Stimulated activated naive CD8-positive, alpha-beta T cell treated with anti-CD3 and anti-CD28 coated beads, Interleukin-15, Interleukin-2, amounts not matched to agents 100 U/mL and 50 U/mL, for 24 hours (primary cell): ENCODE measurements at regions not wholly inside any gene's neighbourhood (a gene's known extent, or its start where the extent isn't known, plus 50 kb on each side); places are given as distances from the start of the nearest gene placed in this dataset.
A peak's percentile ranks its signal among the peaks of the same experiment; 100 is the strongest.

Experiments
- ATAC-seq: fragments of 150-1000 bp; cut with Tn5 transposase; one replicate; pipeline ENCODE4 v1.10.0; 2021
- DNase-seq: peaks from one replicate; pipeline ENCODE4 v3.0.0; 2021

GRCh38 chr4:62898115-62898514 is 1511.1 kb downstream of the TECRL start:
- ATAC-seq, result peak; percentile 19
- DNase-seq, result no peak

DNA sequence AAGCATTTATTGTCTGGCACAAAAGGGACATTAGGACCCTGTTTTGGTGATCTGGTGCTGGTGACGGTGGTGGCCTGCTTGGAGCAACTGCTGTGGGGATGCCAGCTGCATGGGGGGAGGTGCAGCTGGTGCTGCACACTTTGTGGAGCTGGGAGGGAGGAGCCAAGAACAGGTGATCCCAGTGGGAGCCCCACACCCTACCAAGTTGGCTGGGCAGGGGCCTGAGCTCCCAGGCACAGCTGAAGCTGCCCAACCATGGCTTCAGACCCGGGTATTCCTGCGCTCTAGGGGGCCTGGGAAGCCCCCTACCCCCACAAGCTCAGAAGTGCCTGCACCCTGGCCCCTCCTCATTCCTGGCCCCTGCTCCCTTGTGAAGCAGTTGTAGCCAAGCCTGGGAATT is 1512.5 kb downstream of the TECRL start:
- no peak for DNase-seq

DNA sequence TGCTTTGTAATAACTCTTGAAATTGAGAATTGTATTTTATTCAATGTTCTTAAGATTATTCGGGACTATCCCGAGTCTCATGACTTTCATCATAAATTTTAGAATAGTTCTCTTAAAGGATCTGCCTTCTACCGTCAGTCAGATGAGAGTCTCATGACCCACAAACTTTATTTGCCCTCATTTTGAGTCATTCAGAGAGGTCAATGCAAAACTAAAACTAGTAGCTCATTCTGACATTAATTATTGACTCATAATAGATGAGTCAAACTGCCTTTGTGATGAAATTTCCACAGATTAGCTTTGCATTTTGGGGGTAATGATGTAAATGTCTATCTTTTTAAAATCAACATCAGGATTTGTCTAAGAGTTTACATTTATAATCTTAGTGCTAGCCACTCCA is 1527.3 kb downstream of the TECRL start:
- no peak for DNase-seq
- no peak for ATAC-seq

More for the DNA sequence above, 1512.5 kb downstream of the TECRL start:
- ATAC-seq, result no peak

DNA sequence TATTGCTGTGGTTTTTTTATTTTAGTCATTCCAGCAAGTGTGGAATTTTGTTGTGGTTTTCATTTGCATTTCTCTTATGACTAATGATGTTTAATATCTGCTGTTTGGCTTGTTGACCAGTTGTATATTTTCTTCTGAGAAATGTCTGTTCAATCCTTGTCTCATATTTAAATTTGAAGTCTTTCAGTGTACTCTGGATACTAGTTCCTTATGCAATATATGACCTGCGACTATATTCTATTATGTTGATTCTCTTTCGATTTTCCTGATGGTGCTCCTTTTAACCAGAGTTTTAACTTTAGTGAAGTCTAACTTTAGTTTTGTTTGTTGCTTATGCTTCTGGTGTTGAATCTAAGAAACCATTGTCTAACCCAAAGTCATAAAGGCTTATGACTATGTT is 1528.0 kb downstream of the TECRL start:
- DNase-seq (no peak), ATAC-seq (no peak)

- ATAC-seq (no peak), DNase-seq (no peak)
Observed at GRCh38 chr4:62872856-62873255, 1536.4 kb downstream of the TECRL start.

DNA sequence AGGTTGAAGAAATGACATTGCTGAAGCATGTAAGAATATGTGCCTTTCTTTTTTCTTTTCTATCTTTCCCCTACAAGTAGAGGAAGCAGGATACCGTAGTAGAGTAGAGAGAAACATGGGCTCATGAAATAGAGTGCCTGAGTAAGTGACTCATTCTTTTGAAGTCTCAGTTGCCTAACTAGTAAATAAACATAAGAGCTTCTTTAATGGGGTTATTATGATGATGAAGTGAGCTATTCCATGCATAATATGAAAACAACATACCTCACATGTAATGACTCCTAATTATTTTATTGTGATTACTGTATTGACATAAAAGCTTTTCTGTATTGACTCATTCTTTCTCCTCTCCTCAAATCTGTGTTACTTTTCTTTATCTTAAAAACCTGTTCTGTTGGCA is 1538.2 kb downstream of the TECRL start:
- DNase-seq (no peak), ATAC-seq (no peak)

DNA sequence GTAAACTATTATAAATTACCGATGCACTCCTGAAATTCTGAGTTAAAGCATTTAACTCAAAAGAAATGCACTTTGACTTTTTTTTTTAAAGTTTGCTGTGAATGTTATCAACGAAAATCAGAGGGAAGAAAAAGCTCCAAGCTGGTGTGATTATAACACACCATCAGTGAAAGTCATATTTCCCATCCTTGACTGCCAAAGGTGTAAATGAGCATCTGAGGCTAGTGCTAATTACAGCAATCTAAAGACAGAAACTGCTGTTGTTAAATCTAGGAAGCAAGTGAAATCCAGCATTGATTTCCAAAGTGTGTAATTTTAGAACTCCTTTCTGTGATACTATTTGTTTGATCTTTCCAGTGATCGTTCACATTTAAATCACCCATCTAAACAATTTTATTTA is 1538.8 kb downstream of the TECRL start:
- no peak for DNase-seq
- no peak for ATAC-seq

GRCh38 chr4:62865261-62865660 is 1544.0 kb downstream of the TECRL start:
- ATAC-seq (no peak), DNase-seq (no peak)

- ATAC-seq (no peak), DNase-seq (no peak)
Observed at GRCh38 chr4:62849696-62850095, 1559.6 kb downstream of the TECRL start.

- ATAC-seq, result no peak
Observed at GRCh38 chr4:62835631-62836030, 1573.6 kb downstream of the TECRL start.

GRCh38 chr4:62822306-62822705 is 1586.9 kb downstream of the TECRL start:
- ATAC-seq (no peak), DNase-seq (no peak)

More at GRCh38 chr4:62835631-62836030, 1573.6 kb downstream of the TECRL start:
- DNase-seq, result no peak

DNA sequence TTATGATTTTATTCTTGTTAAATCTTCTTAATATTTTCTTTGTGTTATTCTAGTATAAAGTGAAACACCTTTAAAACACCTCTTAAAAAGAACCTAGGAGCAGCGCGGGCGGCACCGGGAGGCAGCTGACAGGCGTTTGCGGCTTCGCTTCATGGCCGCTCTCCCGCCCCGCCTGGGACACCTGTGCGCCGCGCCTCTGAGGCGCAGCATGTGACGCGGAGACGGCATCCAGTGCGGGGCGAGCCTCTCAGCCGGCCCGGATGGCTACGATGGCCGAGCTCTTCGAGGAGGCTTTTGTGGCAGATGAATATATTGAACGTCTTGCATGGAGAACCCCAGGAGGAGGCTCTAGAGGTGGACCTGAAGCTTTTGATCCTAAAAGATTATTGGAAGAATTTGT is 1592.7 kb downstream of the TECRL start:
- no peak for ATAC-seq

DNA sequence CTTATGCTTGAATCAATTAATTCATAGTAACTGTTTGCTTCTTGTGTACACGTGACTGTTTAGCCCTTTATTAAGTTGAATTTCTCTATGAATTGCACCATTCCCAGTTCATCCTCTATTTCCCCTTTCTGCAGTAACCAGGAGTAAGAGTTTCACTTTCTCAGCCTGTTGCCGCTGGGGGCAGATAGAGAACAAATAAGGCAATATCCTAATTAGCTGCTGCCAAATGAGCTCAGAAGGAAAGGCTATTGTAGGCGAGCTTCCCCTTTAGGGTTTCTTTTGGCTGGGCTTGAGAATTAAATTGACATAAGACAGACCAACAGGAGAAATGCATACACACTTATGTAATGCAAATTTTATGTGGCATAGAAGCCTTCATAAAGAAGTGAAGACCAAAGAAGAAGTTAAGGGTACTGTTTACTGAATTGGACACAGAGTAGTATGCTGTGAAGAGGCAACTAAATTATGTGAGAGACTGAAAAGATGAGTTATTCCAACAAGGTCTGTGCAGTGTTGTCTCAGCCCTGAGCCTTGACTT is 1594.7 kb downstream of the TECRL start:
- no peak for ATAC-seq
- DNase-seq, result no peak

More for the DNA sequence above, 1592.7 kb downstream of the TECRL start:
- no peak for DNase-seq

DNA sequence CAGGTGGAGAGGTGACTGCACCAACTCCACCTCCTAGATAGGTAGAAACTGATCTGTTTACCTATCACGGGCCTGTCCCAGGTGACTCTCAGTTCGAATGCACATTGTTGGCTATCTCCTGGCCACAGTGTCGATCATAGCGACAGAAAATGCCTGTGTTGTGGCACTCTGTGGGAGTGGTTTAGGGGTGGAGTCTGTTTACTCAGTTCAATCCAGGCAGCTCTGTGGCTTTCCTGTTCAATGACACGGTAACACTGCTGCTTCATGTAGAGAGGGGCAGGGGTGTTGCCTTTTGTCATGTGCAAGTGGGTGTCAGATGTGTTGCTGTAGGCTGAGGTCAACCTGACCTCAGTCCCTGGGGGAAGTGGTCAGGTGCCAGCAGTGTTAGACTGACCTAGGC is 1602.4 kb downstream of the TECRL start:
- DNase-seq, result no peak
- ATAC-seq, result no peak

DNA sequence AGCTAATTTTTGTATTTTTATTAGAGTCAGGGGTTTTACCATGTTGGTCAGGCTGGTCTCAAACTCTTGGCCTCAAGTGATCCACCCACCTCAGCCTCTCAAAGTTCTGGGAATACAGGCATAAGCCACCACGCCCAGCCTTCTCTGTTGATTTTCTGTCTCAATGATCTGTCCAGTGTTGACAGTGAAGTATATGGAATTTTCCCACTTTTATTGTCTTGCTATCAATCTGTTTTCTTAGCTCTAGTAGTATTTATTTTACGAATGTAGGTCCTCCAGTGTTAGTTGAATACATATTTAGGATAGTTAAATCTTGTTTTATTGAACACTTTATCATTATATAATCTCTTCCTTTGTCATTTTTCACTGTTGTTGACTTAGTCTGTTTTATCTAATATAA is 1603.9 kb downstream of the ADGRL3 start:
- DNase-seq (no peak), ATAC-seq (no peak)

DNA sequence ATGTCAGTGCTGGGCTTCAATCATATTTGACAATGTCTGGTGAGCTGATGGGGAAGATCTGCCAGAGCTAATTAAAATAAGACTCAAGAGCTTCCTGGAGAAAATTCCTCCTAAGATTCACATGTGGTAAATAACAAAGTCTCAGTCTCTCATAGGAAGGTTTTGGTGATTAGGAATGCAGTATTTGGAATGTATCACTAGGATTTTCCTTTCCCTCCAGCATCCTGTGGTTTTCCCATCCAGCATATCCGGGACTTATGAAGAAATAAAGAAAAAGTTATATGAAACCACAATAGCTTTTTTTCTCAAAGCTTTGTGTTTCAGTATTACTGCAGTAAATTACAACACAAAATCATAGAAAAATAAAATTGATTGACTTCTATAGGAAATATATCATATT is 1597.1 kb downstream of the ADGRL3 start:
- DNase-seq (no peak), ATAC-seq (no peak)

DNA sequence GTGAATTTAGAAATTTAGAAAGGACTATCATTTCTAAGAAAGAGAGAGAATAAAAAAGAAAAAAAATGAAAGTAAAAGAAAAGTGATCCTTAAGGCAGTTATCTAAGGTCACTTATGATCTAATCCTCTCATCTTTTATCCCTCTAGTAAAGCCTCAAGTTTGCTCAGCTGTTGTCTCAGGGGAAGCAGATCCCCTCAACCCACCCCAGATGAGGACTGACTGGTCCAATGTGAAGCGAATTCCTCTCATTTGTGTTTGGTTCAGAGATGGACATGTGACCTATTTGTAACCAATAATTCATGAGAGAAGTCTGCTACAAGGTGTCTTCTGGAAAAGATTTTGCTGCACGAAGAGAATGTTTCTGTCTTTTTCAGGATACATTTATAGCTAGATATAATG is 1591.3 kb downstream of the ADGRL3 start:
- no peak for ATAC-seq
- DNase-seq, result no peak

- ATAC-seq (no peak), DNase-seq (no peak)
Observed at GRCh38 chr4:62771983-62772557, 1571.9 kb downstream of the ADGRL3 start.

GRCh38 chr4:62740296-62740695 is 1540.2 kb downstream of the ADGRL3 start:
- DNase-seq, result no peak
- ATAC-seq, result no peak

- ATAC-seq, result no peak
- no peak for DNase-seq
Observed at GRCh38 chr4:62717154-62717553, 1517.0 kb downstream of the ADGRL3 start.

- DNase-seq, result no peak
- no peak for ATAC-seq
Observed at GRCh38 chr4:62711575-62711974, 1511.4 kb downstream of the ADGRL3 start.

DNA sequence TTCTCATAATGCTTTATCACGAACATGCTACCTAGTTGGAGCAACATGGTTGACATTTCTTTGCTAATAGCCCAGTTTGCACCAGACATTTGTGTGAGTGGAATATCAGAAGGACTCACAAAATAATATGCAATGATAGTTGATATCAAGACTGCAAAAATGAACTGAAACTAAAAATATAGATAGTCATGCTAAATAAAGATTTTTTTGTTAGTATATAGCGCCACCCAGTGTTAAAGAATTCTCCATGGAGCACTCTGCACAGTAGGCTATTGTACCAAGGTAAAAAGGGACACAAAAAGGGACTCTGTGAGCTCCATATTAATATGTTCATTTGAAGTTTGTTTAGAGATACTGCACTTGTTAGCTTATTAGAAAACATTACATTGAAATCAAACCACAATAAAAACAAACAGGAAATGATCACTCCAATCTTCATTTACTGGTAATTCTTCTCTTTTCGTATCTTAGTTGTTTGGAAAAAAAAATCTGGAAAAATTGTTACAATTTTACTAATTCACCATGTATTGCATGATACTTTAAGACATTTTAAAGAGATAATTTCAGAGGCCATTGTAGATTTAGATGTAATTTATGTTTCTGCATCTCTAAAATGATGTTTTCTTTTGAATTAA is 1509.6 kb downstream of the ADGRL3 start:
- no peak for ATAC-seq
- DNase-seq, result no peak

DNA sequence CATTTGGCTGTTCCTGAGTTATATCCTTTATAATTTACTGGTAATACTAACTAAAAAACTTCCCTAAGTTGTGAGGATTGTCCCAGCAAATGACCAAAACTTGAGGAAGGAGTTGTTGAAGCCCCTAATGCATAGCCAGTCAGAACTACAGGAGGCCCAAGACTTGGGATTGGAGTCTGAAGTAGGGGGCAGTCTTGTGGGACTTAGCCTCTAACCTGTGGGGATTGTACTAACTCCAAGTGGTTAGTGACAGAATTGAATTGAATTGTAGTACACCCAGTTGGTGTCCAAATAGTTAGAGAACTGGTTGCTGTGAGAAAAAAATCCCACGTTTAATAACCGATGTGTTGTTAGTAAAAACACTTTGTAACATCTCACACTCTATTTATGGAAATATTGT is 1506.3 kb downstream of the ADGRL3 start:
- DNase-seq, result no peak
- no peak for ATAC-seq
